Mononuclear cell (primary cell): ENCODE measurements at regions not wholly inside any gene's neighbourhood (a gene's known extent, or its start where the extent isn't known, plus 50 kb on each side); places are given as distances from the start of the nearest gene placed in this dataset.
"Not testable (repeated sequence)": the region's sequence is repeated elsewhere in the genome, so short reads cannot be mapped to it uniquely, and the experiment has no call there.

Experiments
- H3K27me3 ChIP-seq: 2 replicates; pipeline ENCODE4 v1.6.0; 2011; ENCODE audit warnings: low read length, control low read depth; ENCODE audit not compliant: insufficient read depth
- H3K4me1 ChIP-seq: 2 replicates; pipeline ENCODE4 v1.5.1; 2011; ENCODE audit warnings: mild to moderate bottlenecking, low read length, control low read depth; ENCODE audit not compliant: insufficient read depth
- H3K4me3 ChIP-seq: 2 replicates; pipeline ENCODE4 v1.5.1; 2011; ENCODE audit warnings: mild to moderate bottlenecking, low read length, moderate library complexity
- H3K9me3 ChIP-seq: 2 replicates; pipeline ENCODE4 v1.5.1; 2011; ENCODE audit warnings: low read depth, mild to moderate bottlenecking, control low read depth, low read length

- H3K4me3 ChIP-seq: no peak overlapping the region
- peaks cover 46% of the 10 kb centered on the region for H3K27me3 ChIP-seq
- H3K9me3 ChIP-seq: no peaks in the 10 kb centered on the region
- H3K4me1 ChIP-seq: peaks cover 7% of the 10 kb centered on the region
Observed at GRCh38 chr4:3874525-3875110, 108.4 kb downstream of the ADRA2C start.

DNA sequence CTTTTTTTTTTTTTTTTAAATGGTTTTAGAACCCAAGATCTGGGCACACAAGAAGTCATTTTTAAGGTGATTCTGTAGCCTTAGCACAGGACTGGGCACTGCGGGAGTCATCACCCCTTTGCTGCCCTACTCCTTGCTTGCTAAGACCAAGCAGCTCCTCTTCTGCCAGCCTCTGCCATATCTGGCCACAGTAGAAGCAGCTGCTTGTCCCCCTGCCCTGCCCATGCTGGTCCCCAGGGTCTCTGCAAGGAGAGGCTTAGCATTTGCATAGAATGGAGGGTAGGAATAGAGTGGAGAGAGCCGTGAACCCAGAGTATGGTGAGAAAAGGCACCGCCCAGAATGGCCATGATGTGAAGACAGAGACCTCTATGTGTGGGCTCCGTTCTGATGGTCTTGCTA, 109.3 kb downstream of the ADRA2C start:
- Histone ChIP-seq H3K4me3 (no peak overlapping the region), H3K9me3 (no peaks in the 10 kb centered on the region), H3K27me3 (peaks cover 47% of the 10 kb centered on the region), H3K4me1 (peaks cover 14% of the 10 kb centered on the region)

DNA sequence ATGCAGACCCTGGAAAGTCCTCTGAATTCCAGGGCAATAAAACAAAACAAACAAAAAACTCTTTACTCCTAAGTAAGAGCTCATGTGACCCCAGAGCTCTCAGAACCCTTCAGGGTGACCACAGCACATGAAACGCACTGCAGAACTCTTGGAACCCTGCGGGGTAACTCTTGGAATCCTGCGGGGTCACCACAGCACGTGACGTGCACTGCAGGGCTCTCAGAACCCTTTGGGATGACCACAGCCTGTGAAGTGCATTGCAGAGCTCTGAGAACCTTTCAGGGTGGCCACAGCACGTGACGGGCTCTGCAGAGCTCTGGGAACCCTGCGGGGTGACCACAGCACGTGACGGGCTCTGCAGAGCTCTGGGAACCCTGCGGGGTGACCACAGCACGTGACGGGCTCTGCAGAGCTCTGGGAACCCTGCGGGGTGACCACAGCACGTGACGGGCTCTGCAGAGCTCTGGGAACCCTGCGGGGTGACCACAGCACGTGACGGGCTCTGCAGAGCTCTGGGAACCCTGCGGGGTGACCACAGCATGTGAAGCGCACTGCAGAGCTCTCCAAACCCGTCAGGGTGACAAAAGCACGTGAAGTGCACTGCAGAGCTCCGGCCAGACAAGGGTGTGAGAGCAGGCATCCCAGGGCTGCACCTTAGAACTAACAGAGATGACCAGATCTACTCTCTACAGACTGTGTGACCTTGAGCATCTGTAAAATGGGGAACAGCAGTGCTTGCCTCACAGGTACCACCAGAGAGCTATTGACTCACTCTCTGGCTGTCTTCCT, 110.1 kb downstream of the ADRA2C start:
- peaks cover 14% of the 10 kb centered on the region for H3K4me1 ChIP-seq
- H3K4me3 ChIP-seq, H3K9me3 ChIP-seq: not testable (repeated sequence)
- H3K27me3 ChIP-seq: peaks cover 44% of the 10 kb centered on the region

DNA sequence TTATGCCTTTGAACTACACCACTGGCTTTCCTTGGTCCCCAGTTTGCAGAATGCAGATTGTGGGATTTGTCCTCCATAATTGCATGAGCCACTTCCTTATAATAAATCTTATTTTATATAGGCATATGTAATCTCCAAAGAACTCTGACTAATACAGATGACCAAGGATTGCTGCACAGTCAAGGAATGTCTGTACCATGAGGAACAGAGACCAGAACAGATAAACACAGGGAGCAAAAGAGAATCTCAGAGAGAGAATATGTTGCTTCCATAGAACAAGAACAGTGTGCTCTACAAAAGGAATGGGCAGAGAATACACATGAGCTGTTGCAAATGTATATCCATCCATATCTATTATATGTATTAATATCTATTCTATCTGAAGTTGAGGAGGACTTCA, 111.1 kb downstream of the ADRA2C start:
- H3K4me1 ChIP-seq: peaks cover 14% of the 10 kb centered on the region
- H3K4me3 ChIP-seq: no peak overlapping the region
- no peaks in the 10 kb centered on the region for H3K9me3 ChIP-seq
- peaks cover 40% of the 10 kb centered on the region for H3K27me3 ChIP-seq

- peaks cover 36% of the 10 kb centered on the region for H3K27me3 ChIP-seq
- no peak overlapping the region for H3K4me3 ChIP-seq
- H3K4me1 ChIP-seq: peaks cover 14% of the 10 kb centered on the region
- no peaks in the 10 kb centered on the region for H3K9me3 ChIP-seq
Observed at GRCh38 chr4:3877868-3878267, 111.7 kb downstream of the ADRA2C start.

DNA sequence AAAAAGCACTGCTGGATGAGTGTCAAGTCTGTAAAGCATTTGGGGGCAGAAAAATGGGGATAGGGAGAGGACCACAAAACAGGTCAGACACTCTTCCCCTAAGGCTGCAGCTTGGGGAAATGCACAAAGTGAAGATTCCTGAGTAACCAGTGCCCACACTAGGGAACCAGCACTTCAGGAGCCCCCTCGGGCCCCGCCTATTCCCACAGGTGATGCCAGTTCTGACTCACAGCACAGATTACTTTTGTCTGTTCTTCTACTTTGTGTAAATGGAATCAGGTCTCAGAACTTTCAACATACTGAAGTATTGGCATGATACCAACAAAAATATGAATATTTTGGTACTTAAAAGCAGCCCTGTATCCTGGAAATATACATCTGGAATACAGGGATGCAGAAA, 112.5 kb downstream of the ADRA2C start:
- Histone ChIP-seq H3K4me1 (peaks cover 14% of the 10 kb centered on the region), H3K4me3 (no peak overlapping the region), H3K9me3 (no peaks in the 10 kb centered on the region), H3K27me3 (peaks cover 31% of the 10 kb centered on the region)

DNA sequence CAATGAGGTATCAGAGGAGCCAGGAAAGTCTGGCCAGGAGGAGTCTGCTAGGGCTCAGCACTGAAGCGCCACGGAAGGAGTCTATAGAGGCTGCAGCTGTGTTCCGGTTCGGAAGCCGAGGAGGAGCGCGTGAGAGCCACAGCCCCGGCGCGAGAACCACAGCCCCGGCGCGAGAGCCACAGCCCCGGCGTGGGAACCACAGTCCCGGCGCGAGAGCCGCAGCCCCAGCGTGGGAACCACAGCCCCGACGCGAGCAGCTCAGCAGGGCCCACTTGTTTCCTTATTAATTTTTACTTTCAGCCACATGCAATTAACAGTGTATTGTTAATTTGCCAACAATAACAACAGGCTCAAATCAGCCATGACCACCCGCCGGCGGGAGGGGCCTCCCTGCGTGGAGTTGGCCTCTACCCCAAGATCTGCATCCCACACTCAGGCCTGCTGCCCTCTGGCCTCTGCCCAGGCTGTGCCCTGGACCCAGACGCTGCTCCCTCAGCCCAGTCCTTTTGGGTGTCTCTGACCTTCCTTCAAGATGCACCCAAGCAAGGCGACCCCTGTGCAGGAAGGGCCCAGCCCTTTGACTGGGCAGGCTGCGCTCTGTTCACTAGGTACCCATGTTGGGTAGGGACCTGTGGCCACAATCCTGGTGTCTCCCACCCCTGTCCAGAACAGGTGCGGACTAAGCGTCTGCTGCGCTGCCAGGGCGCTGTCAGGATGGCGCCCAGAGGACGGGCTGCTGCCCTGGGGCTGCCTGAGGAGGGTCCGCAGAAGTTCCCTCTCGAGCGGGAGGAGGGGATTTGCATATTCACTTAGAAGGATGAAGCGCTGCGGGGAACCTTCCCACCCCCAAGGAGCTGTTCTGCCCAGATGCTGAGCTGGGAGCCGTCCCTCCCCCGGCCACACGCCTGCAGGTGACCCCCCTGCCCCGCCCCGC, 113.8 kb downstream of the ADRA2C start:
- no peak overlapping the region for H3K4me3 ChIP-seq
- no peaks in the 10 kb centered on the region for H3K9me3 ChIP-seq
- H3K27me3 ChIP-seq: peaks cover 31% of the 10 kb centered on the region
- peaks cover 14% of the 10 kb centered on the region for H3K4me1 ChIP-seq

- Histone ChIP-seq H3K27me3 (peaks cover 31% of the 10 kb centered on the region), H3K4me1 (peaks cover 14% of the 10 kb centered on the region), H3K4me3 (no peak overlapping the region), H3K9me3 (no peaks in the 10 kb centered on the region)
Observed at GRCh38 chr4:3880615-3881120, 114.5 kb downstream of the ADRA2C start.

DNA sequence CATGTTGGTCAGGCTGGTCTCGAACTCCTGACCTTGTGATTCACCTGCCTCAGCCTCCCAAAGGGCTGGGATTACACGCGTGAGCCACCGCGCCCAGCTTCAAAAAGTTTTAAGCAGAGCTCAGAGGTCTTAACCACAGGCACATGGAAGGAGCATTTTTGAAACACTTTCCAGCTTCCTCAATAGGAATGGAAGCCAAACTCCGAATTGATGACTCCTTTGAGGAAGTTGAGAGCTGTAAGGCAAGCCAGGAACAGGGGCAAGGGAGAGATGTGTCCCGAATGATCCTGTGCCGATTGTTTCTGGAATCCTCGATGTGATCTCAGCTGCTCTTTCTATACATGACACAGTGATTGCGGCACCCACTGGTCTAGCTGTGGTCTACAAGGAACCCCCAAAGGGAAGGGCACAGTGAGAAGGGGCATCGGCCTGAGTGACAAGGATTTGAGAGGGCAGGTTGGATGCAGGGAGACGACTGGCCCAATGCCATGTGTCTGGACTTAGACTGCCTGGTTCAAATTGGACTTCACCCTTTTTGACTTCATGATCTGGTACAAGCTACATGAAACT, 116.2 kb downstream of the ADRA2C start:
- Histone ChIP-seq H3K4me1 (peaks cover 14% of the 10 kb centered on the region), H3K27me3 (peaks cover 25% of the 10 kb centered on the region)
- not testable (repeated sequence) for H3K9me3 ChIP-seq, H3K4me3 ChIP-seq

DNA sequence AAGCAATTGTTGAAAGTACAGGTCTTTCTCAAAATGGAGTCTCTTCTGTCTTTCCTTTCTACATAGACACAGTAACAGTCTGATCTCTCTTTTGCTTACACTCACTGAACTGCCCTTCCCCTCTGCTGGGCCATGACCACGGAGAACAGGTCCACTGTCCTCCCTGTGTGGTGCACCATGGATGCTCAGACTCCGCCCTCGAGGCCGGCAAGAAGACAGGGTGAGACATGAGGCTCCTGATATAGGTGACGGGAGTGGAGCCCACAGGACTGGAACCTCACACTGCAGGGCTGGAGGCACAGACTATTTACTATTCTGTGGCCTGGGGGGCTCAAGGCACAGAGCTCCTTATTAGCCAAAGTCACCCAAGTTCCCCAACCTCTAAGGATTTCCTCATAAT, 118.1 kb downstream of the ADRA2C start:
- H3K4me1 ChIP-seq: peaks cover 10% of the 10 kb centered on the region
- not testable (repeated sequence) for H3K9me3 ChIP-seq, H3K4me3 ChIP-seq, H3K27me3 ChIP-seq

GRCh38 chr4:3893590-3893989, 127.4 kb downstream of the ADRA2C start:
- not testable (repeated sequence) for H3K9me3 ChIP-seq, H3K4me3 ChIP-seq, H3K27me3 ChIP-seq, H3K4me1 ChIP-seq

DNA sequence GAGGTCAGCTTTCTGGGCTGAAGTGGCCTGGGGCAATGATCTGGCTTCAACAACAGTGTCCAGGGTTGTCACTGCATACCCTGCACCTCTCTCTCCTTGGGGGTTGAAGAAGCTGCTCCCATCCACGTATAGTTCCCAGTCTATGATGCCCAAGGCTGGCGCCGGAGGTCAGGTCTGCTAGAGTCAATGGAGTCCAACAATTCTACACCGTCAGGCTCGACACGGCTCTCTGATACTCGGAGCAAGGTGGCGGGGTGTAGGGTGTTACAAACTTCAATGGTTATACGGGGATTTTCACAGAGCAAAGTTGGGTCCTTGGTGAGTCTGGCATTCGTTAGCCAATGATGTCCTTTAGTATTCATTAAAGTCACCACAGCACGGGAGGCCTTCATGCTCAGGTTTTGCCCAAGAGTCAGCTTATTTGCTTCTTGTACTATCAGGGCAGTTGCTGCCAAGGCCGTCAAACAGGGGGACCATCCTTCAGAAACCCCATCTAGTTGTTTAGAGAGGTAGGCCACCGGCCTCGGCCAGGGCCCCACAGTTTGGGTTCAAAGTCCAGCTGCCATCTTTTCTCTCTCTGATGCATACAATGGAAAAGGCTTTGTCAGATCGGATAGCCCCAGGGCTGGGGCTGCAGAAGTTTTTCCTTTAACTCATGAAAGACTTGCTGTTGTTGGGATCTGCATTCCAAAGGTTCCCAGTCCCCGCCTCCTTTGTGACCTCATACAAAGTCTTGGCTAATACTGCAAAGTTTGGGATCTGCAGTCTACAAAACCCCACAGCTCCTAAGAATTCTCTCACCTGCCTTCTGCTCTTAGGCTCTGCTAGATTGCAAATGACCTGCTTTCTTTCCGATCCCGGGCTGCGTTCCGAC, 128.1 kb downstream of the ADRA2C start:
- H3K9me3 ChIP-seq, H3K4me3 ChIP-seq, H3K27me3 ChIP-seq, H3K4me1 ChIP-seq: not testable (repeated sequence)

GRCh38 chr4:3896441-3896840, 130.3 kb downstream of the ADRA2C start:
- H3K4me1 ChIP-seq: no peaks in the 10 kb centered on the region
- no peaks in the 10 kb centered on the region for H3K9me3 ChIP-seq

GRCh38 chr4:3896871-3897578, 130.8 kb downstream of the ADRA2C start:
- H3K9me3 ChIP-seq, H3K4me3 ChIP-seq, H3K27me3 ChIP-seq, H3K4me1 ChIP-seq: not testable (repeated sequence)

More at GRCh38 chr4:3896441-3896840, 130.3 kb downstream of the ADRA2C start:
- no peaks in the 10 kb centered on the region for H3K27me3 ChIP-seq
- H3K4me3 ChIP-seq: no peak overlapping the region
